ENCODE measurements at regions not wholly inside any gene's neighbourhood (a gene's known extent, or its start where the extent isn't known, plus 50 kb on each side); places are given as distances from the start of the nearest gene placed in this dataset.

DNA sequence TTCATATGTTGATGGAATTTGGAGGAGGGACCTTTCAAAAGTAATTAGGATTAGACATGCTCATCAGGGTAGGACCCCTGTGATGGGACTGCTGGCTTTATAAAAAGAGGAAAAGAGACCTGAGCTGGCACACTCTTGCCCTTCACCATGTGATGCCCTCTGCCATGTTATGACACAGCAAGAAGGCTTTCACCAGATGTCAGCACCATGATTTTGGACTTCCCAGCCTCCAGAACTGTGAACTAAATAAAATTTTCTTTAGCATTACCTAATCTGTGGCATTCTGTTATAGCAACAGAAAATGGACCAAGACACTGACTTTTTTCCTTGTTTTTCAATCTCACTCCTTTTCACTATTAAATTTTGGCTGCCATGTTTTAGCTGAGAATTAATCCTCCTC, 105.0 kb upstream of the TMPO start:
- H3K9me3 ChIP-seq (ENCODE audit: severe bottlenecking): peaks cover 6% of the 10 kb centered on the region
- H3K36me3 ChIP-seq: no peaks in the 10 kb centered on the region
- H3K27ac ChIP-seq: no peak overlapping the region
- no peak for DNase-seq
- TF ChIP-seq, protein P1, sequence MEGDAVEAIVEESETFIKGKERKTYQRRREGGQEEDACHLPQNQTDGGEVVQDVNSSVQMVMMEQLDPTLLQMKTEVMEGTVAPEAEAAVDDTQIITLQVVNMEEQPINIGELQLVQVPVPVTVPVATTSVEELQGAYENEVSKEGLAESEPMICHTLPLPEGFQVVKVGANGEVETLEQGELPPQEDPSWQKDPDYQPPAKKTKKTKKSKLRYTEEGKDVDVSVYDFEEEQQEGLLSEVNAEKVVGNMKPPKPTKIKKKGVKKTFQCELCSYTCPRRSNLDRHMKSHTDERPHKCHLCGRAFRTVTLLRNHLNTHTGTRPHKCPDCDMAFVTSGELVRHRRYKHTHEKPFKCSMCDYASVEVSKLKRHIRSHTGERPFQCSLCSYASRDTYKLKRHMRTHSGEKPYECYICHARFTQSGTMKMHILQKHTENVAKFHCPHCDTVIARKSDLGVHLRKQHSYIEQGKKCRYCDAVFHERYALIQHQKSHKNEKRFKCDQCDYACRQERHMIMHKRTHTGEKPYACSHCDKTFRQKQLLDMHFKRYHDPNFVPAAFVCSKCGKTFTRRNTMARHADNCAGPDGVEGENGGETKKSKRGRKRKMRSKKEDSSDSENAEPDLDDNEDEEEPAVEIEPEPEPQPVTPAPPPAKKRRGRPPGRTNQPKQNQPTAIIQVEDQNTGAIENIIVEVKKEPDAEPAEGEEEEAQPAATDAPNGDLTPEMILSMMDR (IDR thresholded peaks at IDR 0.05; ENCODE audit: low read depth, low read length): no peak
- no peak overlapping the region for H3K4me3 ChIP-seq (ENCODE audit: low read depth, low read length)
- H3K27me3 ChIP-seq (ENCODE audit: insufficient read depth, low read depth, severe bottlenecking): no peaks in the 10 kb centered on the region

DNA sequence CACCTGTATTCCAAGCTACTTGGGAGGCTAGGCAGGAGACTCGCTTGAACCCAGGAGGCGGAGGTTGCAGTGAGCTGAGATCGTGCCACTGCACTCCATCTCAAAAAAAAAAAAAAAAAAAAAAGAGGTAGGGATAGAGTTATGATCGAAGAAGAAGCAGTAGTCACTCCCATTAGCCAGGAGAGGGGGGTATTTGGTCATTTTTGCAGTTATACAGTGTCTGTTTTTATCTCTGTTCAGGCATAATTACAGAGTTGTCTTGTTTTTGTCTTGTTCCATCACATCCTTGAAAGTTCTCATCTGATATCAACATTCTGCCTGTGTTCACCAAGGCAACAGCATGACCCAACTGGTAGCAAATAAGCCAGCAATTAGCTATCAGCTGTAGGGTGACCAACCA, 98.5 kb upstream of the TMPO start:
- no peak for DNase-seq
- no peak overlapping the region for H3K4me3 ChIP-seq (ENCODE audit: low read depth, low read length)
- H3K9me3 ChIP-seq (ENCODE audit: severe bottlenecking): no peaks in the 10 kb centered on the region
- H3K27ac ChIP-seq: no peak overlapping the region
- H3K36me3 ChIP-seq: no peaks in the 10 kb centered on the region
- H3K27me3 ChIP-seq (ENCODE audit: insufficient read depth, low read depth, severe bottlenecking): no peaks in the 10 kb centered on the region
- TF ChIP-seq, protein P1 (IDR thresholded peaks at IDR 0.05; ENCODE audit: low read depth, low read length): 0 out of 2 replicates have a peak, but pooled peaks have one; percentile 7

DNA sequence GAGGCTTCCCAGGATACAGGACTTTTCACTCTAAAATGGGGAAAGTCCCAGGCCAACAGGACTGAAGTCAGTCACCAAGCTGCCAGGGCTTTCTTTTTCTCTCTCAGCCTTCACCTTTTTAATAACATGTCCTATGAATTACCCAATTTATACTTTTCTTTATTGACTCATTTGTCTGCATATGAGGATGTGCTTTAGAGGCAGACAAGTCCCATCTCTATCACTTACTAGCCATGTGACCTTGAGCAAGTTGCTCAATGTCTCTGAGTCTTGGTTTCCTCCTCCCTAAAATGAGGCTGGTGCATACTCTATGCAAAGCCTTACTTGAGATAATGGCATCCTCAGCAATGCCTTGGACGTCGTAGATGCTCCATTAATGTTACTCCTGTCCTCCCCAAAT, 98.1 kb upstream of the TMPO start:
- H3K27ac ChIP-seq: no peak overlapping the region
- no peaks in the 10 kb centered on the region for H3K9me3 ChIP-seq (ENCODE audit: severe bottlenecking)
- H3K36me3 ChIP-seq: no peaks in the 10 kb centered on the region
- H3K4me3 ChIP-seq (ENCODE audit: low read depth, low read length): no peak overlapping the region
- TF ChIP-seq, protein P1 (IDR thresholded peaks at IDR 0.05; ENCODE audit: low read depth, low read length): no peak
- DNase-seq: no peak
- no peaks in the 10 kb centered on the region for H3K27me3 ChIP-seq (ENCODE audit: insufficient read depth, low read depth, severe bottlenecking)

DNA sequence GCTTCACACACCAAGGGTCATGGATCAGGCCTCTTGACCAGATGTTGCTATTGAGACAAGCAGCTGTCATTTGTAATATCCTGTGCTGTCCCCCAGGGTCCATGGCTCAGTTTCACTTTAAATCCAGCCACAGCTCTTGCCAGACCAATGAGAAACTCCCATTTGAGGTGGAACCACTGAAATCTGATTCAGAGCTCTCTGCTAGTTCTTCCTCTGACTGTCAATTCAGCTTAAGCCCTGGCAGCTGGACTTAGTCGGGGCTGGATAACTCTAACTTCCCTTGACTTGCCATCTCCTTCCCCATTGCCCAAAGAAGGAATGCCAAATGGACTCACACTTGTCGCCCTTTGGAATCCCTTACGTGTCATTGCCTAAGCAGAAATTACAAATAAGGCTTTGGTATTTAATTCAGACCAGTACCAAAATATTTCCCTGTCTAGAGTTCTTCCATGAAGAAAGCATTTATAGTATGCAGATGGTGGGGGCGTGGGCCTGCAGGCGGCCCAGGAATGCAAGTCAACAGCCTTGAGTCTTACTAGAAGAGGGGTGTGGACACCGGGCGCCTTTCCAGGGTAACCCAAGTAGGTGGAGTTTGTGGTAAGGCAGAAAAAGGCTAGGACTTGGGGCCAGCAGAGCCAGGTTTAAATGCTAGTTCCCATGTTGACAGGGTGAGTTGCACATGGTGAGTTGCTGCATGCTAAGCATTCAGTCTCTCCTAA, 96.9 kb upstream of the TMPO start:
- no peak overlapping the region for H3K27ac ChIP-seq
- no peak for DNase-seq
- H3K27me3 ChIP-seq (ENCODE audit: insufficient read depth, low read depth, severe bottlenecking): no peaks in the 10 kb centered on the region
- no peaks in the 10 kb centered on the region for H3K9me3 ChIP-seq (ENCODE audit: severe bottlenecking)
- TF ChIP-seq, protein P1 (IDR thresholded peaks at IDR 0.05; ENCODE audit: low read depth, low read length): no peak
- H3K36me3 ChIP-seq: no peaks in the 10 kb centered on the region
- H3K4me3 ChIP-seq (ENCODE audit: low read depth, low read length): no peak overlapping the region

DNA sequence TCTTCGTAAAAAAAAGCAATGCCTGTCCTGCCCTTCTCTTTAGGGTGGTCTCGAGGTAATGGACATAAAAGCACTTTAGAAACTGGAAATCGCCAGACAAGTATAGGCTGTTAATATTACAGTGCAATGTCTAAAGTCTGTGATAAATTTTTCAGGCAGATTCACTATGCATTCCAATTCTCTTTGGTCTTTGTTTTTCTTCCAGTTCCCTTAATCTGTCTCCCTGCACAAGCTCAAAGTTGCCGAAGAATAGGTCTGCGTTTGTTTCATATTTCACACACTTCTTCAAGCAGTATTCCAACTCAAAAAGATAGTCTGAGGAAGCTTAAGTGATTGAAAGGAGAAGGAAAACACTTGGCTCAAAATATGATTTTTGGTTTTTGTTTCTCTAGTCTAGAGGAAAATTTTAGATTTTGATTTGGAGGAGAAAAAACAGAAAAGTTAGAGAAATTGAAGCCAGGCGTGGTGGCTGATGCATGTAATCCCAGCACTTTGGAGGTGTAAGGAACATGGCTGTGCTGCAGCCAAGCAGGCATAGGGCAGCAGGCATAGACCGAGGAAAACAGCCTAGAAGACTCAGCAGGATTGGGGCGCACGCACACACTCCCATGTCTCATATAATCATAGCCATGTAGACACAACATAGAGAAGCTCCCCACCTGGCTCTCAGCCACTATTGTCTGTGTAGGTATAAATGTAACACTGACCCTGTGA, 96.2 kb upstream of the TMPO start:
- H3K4me3 ChIP-seq (ENCODE audit: low read depth, low read length): no peak overlapping the region
- no peak overlapping the region for H3K27ac ChIP-seq
- H3K27me3 ChIP-seq (ENCODE audit: insufficient read depth, low read depth, severe bottlenecking): no peaks in the 10 kb centered on the region
- TF ChIP-seq, protein P1 (IDR thresholded peaks at IDR 0.05; ENCODE audit: low read depth, low read length): no peak
- H3K9me3 ChIP-seq (ENCODE audit: severe bottlenecking): no peaks in the 10 kb centered on the region
- no peak for DNase-seq
- no peaks in the 10 kb centered on the region for H3K36me3 ChIP-seq

Measured in WERI-Rb-1 (cell line).